ENCODE measurements at regions not wholly inside any gene's neighbourhood (a gene's known extent, or its start where the extent isn't known, plus 50 kb on each side); places are given as distances from the start of the nearest gene placed in this dataset.
"Not testable (repeated sequence)": the region's sequence is repeated elsewhere in the genome, so short reads cannot be mapped to it uniquely, and the experiment has no call there.

DNA sequence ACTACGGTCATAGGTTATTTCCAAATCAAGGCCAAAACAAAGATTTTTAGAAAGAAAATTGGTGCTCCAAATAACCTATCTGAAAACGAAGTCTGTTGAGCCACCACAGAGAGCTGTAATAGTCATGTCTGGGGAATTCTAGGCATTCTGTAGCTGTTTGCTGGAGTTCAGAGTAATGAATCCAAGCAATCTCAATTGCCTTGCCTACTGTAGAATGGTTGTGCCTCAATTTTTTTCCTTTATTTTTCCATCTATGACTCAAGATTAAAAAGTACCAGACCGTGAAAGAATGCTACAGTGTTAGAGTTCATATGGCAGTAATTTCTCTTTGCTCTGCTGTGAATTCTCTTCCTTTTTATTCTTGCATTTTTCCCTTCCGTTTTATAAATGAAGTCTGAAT is 1007.2 kb upstream of the ALCAM start:
- H3K4me1 ChIP-seq = peaks cover 3 to 5% of the 10 kb centered on the region in 2 donors
- H3K27ac ChIP-seq = peak overlapping the region; percentile 40 to 48
- TF ChIP-seq, protein P1, sequence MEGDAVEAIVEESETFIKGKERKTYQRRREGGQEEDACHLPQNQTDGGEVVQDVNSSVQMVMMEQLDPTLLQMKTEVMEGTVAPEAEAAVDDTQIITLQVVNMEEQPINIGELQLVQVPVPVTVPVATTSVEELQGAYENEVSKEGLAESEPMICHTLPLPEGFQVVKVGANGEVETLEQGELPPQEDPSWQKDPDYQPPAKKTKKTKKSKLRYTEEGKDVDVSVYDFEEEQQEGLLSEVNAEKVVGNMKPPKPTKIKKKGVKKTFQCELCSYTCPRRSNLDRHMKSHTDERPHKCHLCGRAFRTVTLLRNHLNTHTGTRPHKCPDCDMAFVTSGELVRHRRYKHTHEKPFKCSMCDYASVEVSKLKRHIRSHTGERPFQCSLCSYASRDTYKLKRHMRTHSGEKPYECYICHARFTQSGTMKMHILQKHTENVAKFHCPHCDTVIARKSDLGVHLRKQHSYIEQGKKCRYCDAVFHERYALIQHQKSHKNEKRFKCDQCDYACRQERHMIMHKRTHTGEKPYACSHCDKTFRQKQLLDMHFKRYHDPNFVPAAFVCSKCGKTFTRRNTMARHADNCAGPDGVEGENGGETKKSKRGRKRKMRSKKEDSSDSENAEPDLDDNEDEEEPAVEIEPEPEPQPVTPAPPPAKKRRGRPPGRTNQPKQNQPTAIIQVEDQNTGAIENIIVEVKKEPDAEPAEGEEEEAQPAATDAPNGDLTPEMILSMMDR (IDR thresholded peaks at IDR 0.05) = no peak
- no peak overlapping the region for H3K4me3 ChIP-seq
- no peaks in the 10 kb centered on the region for H3K27me3 ChIP-seq
- intact Hi-C loops (cut with DNase I) = no loop called here
- H3K36me3 ChIP-seq = no peaks in the 10 kb centered on the region
- no peak for DNase-seq (ENCODE audit: low spot score in 2 of 2)
- H3K9me3 ChIP-seq = no peaks in the 10 kb centered on the region

DNA sequence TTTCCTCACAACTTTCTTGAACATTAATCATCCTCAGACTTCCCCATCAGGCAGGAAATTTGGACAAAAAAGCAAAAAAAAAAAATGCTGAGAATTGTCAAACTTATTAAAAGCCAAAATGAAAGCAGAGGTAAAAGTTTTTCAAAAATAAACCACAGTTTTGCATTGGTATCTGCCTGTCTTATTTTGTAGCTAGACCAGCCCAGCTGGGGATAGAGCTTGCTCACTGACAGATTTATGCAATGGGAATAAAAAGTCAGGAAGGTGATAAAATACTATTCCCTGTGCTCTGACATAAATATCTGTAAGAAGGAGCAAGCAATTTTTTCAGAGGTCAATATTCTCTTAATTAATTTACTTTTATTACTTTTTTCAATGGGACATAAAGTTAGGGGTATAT is 1006.7 kb upstream of the ALCAM start:
- peak overlapping the region; percentile 18 to 40 for H3K27ac ChIP-seq
- intact Hi-C loops (cut with DNase I) = loop anchor here (10.0 kb wide), 1 partner anchor 1005 kb away; the partner anchor contains the start of gene ALCAM
- no peaks in the 10 kb centered on the region for H3K27me3 ChIP-seq
- DNase-seq (ENCODE audit: low spot score in 2 of 2) = no peak
- TF ChIP-seq, protein P1 (IDR thresholded peaks at IDR 0.05) = no peak
- no peaks in the 10 kb centered on the region for H3K9me3 ChIP-seq
- H3K4me3 ChIP-seq = peak overlapping the region in 1 of 2 donors; percentile 6
- no peaks in the 10 kb centered on the region for H3K36me3 ChIP-seq
- H3K4me1 ChIP-seq = peaks cover 3 to 5% of the 10 kb centered on the region in 2 donors

DNA sequence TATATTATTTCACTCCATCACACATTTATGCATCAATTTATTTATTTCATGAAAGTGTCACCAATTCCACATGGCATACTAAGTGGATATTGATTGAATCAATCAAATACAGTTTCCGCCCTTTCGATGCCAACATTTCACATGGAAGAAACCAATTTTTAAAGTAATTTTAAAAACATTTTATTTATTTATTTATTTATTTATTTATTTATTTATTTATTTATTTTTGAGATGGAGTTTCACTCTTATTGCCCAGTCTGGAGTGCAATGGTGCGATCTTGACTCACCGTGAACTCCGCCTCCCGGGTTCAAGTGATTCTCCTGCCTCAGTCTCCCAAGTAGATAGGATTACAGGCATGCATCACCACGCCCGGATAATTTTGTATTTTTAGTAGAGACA is 1005.0 kb upstream of the ALCAM start:
- intact Hi-C loops (cut with DNase I) = loop anchor here (10.0 kb wide), 1 partner anchor 1003 kb away; the partner anchor contains the start of gene ALCAM
- H3K4me3 ChIP-seq; DNase-seq (ENCODE audit: low spot score in 2 of 2): not testable (repeated sequence)

DNA sequence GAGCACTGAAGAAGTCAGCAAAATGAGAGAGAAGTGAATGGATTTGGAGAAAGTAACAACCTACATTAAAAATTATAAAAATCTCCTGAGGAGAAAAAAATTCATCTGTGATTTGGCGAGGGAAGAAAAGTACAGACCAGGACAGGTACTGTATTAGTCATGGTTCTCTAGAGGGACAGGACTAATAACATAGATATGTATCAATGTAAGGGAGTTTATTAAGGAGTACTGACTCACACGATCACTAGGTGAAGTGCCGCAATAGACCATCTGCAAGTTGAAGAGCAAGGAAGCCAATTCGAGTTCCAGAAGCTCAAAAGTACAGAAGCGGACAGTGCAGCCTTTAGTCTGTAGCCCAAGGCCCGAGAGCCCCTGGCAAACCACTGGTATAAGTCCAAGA is 1004.4 kb upstream of the ALCAM start:
- intact Hi-C loops (cut with DNase I) = loop anchor here (10.0 kb wide), 1 partner anchor 1002 kb away; the partner anchor contains the start of gene ALCAM
- TF ChIP-seq, protein P1 (IDR thresholded peaks at IDR 0.05) = no peak
- no peaks in the 10 kb centered on the region for H3K27me3 ChIP-seq

More for the DNA sequence above, 1005.0 kb upstream of the ALCAM start:
- not testable (repeated sequence) for H3K27me3 ChIP-seq, H3K36me3 ChIP-seq, H3K4me1 ChIP-seq, H3K27ac ChIP-seq, H3K9me3 ChIP-seq

DNA sequence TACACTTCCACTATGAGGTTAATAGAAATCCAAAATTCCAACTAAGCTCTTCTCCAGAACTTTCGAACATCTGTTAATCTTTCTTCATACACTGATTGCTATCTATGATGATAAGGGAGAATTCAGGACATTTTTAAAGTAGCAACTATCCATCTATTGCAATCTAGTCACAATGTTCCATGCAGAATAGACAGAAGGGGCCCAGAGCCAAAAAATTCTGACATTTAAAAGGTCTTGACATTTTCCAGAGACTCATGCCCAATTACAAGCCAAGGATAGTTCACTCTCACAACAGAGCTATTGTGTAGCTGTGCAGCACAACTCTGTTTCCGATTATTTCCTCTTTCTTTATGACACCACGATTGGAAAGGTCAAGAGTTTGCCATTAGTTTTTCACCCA is 999.7 kb upstream of the ALCAM start:
- TF ChIP-seq, protein P1 (IDR thresholded peaks at IDR 0.05) = no peak
- Histone ChIP-seq H3K36me3 (no peaks in the 10 kb centered on the region), H3K27me3 (no peaks in the 10 kb centered on the region), H3K4me1 (no peaks in the 10 kb centered on the region), H3K4me3 (no peak overlapping the region), H3K9me3 (no peaks in the 10 kb centered on the region), H3K27ac (no peak overlapping the region)
- DNase-seq (ENCODE audit: low spot score in 2 of 2) = no peak
- intact Hi-C loops (cut with DNase I) = loop anchor here (10.0 kb wide), 1 partner anchor 998 kb away; the partner anchor contains the start of gene ALCAM

More for the DNA sequence above, 1004.4 kb upstream of the ALCAM start:
- no peak overlapping the region for H3K4me3 ChIP-seq
- no peak overlapping the region for H3K27ac ChIP-seq
- no peaks in the 10 kb centered on the region for H3K36me3 ChIP-seq
- peaks cover 3 to 5% of the 10 kb centered on the region in 2 donors for H3K4me1 ChIP-seq
- DNase-seq (ENCODE audit: low spot score in 2 of 2) = no peak
- H3K9me3 ChIP-seq = no peaks in the 10 kb centered on the region

DNA sequence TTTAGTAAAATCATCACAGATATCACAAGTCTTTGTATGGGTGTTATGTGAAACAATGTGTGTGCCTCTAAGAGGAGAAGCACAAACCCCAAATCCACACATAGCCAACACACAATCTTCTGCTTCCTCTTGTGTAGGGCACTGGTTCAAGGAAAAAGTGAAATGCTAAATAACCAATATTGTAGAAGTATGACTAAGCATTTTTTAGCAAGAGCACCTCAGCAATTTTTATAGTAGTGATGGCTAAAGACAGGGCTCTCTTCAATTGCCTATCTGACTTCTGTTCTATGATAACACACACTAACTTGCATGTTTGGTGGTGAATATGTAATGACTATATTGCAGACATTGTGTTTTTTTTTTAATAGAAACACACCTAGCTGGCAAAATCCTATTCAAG is 997.9 kb upstream of the ALCAM start:
- no peak overlapping the region for H3K27ac ChIP-seq
- TF ChIP-seq, protein P1 (IDR thresholded peaks at IDR 0.05) = no peak
- H3K9me3 ChIP-seq = no peaks in the 10 kb centered on the region
- H3K4me1 ChIP-seq = no peaks in the 10 kb centered on the region
- DNase-seq (ENCODE audit: low spot score in 2 of 2) = no peak
- intact Hi-C loops (cut with DNase I) = loop anchor here (10.0 kb wide), 1 partner anchor 996 kb away; the partner anchor contains the start of gene ALCAM
- H3K27me3 ChIP-seq = no peaks in the 10 kb centered on the region
- no peaks in the 10 kb centered on the region for H3K36me3 ChIP-seq
- no peak overlapping the region for H3K4me3 ChIP-seq

All from ascending aorta (tissue), 2 donors.